Calu3 (cell line): ENCODE measurements at regions not wholly inside any gene's neighbourhood (a gene's known extent, or its start where the extent isn't known, plus 50 kb on each side); places are given as distances from the start of the nearest gene placed in this dataset.

Experiments
- BruUV-seq: library from RNA; stranded (reverse); fragments of 400-500 nt; replicated peaks from 2 replicates; lab custom pipeline; 2021; lab: Mats Ljungman, UMichigan
- CTCF ChIA-PET: fragments of 300-600 bp; sonication (Branson Sonifier 250); formaldehyde crosslinking; loops from one replicate; lab custom pipeline; 2022; ENCODE audit warnings: antibody characterized with exemption; lab: Charles Lee
- DNase-seq: peaks from one replicate; pipeline ENCODE4 v3.0.0; 2022
- H3K27ac Mint-ChIP-seq: one replicate; pipeline ENCODE4 v1.8.0; 2022; ENCODE audit warnings: mixed read lengths; ENCODE audit not compliant: unreplicated experiment
- H3K27me3 Mint-ChIP-seq: one replicate; pipeline ENCODE4 v1.8.0; 2022; ENCODE audit warnings: mixed read lengths; ENCODE audit not compliant: unreplicated experiment
- H3K36me3 Mint-ChIP-seq: one replicate; pipeline ENCODE4 v1.8.0; 2022; ENCODE audit warnings: mild to moderate bottlenecking, moderate library complexity, mixed read lengths; ENCODE audit not compliant: insufficient read depth, unreplicated experiment
- H3K4me1 Mint-ChIP-seq: one replicate; pipeline ENCODE4 v1.8.0; 2022; ENCODE audit warnings: mild to moderate bottlenecking, low read depth, mixed read lengths; ENCODE audit not compliant: unreplicated experiment
- H3K4me3 Mint-ChIP-seq: one replicate; pipeline ENCODE4 v1.8.0; 2022; ENCODE audit warnings: mild to moderate bottlenecking, low read depth, moderate library complexity, mixed read lengths; ENCODE audit not compliant: unreplicated experiment
- H3K9me3 Mint-ChIP-seq: one replicate; pipeline ENCODE4 v1.8.0; 2022; ENCODE audit warnings: low read depth, mixed read lengths; ENCODE audit not compliant: unreplicated experiment
- intact Hi-C: fragments of 100-400 bp; cut with micrococcal nuclease; formaldehyde crosslinking; loops from one replicate; pipeline ENCODE4 v1.10.0; 2022; ENCODE audit not compliant: unreplicated experiment
- TF ChIP-seq, protein P1 (sequence below): fragments of 200-600 bp; IDR thresholded peaks from one replicate; pipeline ENCODE4 v1.8.0; 2022; ENCODE audit warnings: antibody characterized with exemption; ENCODE audit not compliant: unreplicated experiment

DNA sequence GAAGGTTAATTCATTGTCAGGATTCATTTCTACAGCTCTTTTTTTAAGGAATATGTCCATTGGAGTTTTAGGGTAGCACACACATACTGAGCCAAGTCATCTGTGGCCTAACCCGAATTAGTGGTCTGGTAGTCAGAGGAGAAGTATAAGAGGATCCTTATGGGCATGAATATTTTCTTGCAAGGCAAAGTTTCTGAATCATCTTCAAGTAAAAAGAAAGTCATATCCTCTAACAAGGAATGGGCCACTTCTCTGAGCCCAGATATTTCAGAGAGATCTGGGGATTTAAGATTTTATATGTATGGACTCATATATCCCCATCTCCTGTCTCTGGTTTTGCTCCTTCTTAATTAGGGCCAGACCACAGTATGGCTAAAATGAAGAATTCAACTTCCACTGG, 99.2 kb upstream of the CDH8 start:
- intact Hi-C loops, result no loop called here
- Mint-ChIP-seq H3K4me3 (no peak overlapping the region), H3K4me1 (no peaks in the 10 kb centered on the region), H3K9me3 (peaks cover 8% of the 10 kb centered on the region), H3K27ac (no peak overlapping the region), H3K36me3 (no peaks in the 10 kb centered on the region), H3K27me3 (no peaks in the 10 kb centered on the region)
- TF ChIP-seq, protein P1, sequence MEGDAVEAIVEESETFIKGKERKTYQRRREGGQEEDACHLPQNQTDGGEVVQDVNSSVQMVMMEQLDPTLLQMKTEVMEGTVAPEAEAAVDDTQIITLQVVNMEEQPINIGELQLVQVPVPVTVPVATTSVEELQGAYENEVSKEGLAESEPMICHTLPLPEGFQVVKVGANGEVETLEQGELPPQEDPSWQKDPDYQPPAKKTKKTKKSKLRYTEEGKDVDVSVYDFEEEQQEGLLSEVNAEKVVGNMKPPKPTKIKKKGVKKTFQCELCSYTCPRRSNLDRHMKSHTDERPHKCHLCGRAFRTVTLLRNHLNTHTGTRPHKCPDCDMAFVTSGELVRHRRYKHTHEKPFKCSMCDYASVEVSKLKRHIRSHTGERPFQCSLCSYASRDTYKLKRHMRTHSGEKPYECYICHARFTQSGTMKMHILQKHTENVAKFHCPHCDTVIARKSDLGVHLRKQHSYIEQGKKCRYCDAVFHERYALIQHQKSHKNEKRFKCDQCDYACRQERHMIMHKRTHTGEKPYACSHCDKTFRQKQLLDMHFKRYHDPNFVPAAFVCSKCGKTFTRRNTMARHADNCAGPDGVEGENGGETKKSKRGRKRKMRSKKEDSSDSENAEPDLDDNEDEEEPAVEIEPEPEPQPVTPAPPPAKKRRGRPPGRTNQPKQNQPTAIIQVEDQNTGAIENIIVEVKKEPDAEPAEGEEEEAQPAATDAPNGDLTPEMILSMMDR, result no peak
- CTCF ChIA-PET, result no interaction called here
- no TSS peak for BruUV-seq
- DNase-seq, result no peak

DNA sequence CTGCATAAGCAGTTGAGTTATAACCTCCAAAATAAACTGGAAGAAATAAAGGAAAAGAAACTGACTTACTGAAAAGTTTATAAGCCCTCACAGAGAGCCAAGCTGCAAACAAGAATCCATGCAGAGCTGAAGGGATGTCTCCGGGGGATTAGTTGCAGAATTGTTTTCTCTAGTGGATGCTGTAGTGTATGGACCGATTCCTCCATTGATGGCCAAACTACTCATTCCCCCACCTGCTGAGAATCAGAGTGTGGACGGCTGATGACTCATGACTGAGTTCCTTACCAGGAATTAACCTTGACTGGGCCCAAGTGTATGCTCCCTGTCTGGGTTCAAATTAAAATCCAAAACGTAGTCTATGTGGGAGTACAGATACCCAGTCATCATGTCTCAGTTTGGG, 93.9 kb upstream of the CDH8 start:
- no TSS peak for BruUV-seq
- intact Hi-C loops, result no loop called here
- Mint-ChIP-seq H3K9me3 (peaks cover 8% of the 10 kb centered on the region), H3K27ac (no peak overlapping the region), H3K27me3 (no peaks in the 10 kb centered on the region), H3K4me1 (no peaks in the 10 kb centered on the region), H3K36me3 (no peaks in the 10 kb centered on the region), H3K4me3 (no peak overlapping the region)
- no peak for DNase-seq
- TF ChIP-seq, protein P1, result no peak
- CTCF ChIA-PET, result no interaction called here

DNA sequence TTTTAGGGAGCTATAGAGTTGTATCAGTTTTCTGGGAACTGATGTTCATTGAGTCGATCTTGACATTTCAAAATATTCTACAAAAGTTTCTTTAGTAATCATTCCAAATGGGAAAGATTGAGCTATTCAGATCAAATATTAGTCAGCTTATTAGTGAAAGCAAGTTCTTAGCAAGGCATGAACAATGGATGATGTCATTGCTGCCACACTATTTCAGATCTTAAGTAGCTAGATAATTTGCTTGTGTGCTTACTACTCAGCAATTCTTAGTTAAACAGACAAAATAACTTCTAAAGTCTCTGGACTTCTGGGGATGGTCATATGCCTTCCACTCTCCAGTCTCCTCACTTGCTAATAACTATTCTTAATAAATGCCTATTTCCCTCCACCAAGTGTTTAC, 69.0 kb upstream of the CDH8 start:
- BruUV-seq, result no TSS peak
- intact Hi-C loops, result no loop called here
- Mint-ChIP-seq H3K36me3 (no peaks in the 10 kb centered on the region), H3K4me3 (no peak overlapping the region), H3K27ac (no peak overlapping the region), H3K4me1 (no peaks in the 10 kb centered on the region), H3K9me3 (peaks cover 8% of the 10 kb centered on the region), H3K27me3 (no peaks in the 10 kb centered on the region)
- no peak for DNase-seq
- TF ChIP-seq, protein P1, result no peak
- CTCF ChIA-PET, result no interaction called here

DNA sequence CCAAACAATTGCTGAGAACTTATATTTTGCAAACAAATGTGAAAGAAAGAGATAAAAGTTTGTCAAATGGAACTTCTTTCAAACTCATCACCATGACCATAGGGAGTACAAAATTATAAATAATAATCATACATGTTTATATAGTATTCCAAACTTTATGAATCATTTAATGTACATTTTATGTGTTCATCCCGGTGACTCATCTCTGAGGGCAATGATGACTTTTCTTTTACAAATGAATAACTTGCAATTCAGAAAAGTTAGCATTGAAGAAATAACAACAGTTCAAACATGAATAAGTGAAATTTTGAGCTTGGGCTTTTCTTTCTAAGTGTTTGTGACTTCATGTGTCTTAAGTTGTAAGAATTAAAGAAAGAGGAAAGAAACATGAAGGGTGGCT, 66.3 kb upstream of the CDH8 start:
- CTCF ChIA-PET, result no interaction called here
- no peak for DNase-seq
- no peak overlapping the region for H3K27ac Mint-ChIP-seq
- TF ChIP-seq, protein P1, result no peak
- no peaks in the 10 kb centered on the region for H3K27me3 Mint-ChIP-seq
- intact Hi-C loops, result no loop called here
- peaks cover 6% of the 10 kb centered on the region for H3K9me3 Mint-ChIP-seq
- no peak overlapping the region for H3K4me3 Mint-ChIP-seq
- no TSS peak for BruUV-seq
- H3K4me1 Mint-ChIP-seq, result no peaks in the 10 kb centered on the region
- no peaks in the 10 kb centered on the region for H3K36me3 Mint-ChIP-seq
